ENCODE measurements at regions not wholly inside any gene's neighbourhood (a gene's known extent, or its start where the extent isn't known, plus 50 kb on each side); places are given as distances from the start of the nearest gene placed in this dataset.

DNA sequence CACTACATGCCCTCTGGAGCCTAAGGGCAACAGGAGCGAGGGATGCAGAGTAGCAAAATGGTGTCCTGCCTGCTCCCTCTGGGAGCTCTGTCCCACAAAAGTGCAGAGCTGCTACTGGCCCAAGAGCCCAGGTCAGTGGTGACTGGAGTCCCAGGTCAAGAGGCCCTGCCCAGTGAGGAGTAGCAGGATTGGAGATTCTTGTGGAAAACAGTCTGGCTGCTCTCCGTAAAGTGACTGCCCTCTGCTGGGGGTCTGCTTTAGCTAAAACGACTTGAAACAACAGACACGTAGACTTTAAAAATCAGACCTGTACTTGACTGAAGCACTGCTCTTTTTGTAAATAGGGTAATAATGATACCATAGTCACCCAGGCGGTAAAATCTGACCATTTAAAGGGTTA, 917.0 kb downstream of the MAT2B start:
- Histone ChIP-seq H3K27me3 (ENCODE audit: control insufficient read depth in 1 of 2, insufficient read depth in 1 of 2, low read length in 2 of 2) (no peaks in the 10 kb centered on the region), H2BK120ac (ENCODE audit: low read depth, low read length) (no peak overlapping the region), H2BK5ac (ENCODE audit: low read depth, low read length, poor library complexity, severe bottlenecking) (no peak overlapping the region), H3K36me3 (ENCODE audit: control insufficient read depth in 1 of 2, insufficient read depth in 2 of 2, low read depth in 1 of 2, low read length in 2 of 2) (no peaks in the 10 kb centered on the region), H3K9ac (ENCODE audit: low read length) (no peak overlapping the region), H3K27ac (ENCODE audit: low read length, poor library complexity, severe bottlenecking) (no peak overlapping the region), H4K8ac (ENCODE audit: low read length) (no peak overlapping the region), H2BK12ac (ENCODE audit: low read length in 2 of 2) (no peak overlapping the region), H3K4me1 (ENCODE audit: control insufficient read depth, insufficient read depth, low read depth, low read length) (no peaks in the 10 kb centered on the region), H3K9me3 (ENCODE audit: control insufficient read depth, low read length) (peaks cover 53% of the 10 kb centered on the region), H2AK5ac (ENCODE audit: low read length, severe bottlenecking) (no peak overlapping the region), H3K79me1 (replicated peaks; ENCODE audit: low read length, poor library complexity, severe bottlenecking) (no peaks in the 10 kb centered on the region), H3K4me2 (ENCODE audit: low read length, poor library complexity, severe bottlenecking) (no peak overlapping the region), H2AFZ (ENCODE audit: low read depth, low read length) (no peak overlapping the region), H4K91ac (ENCODE audit: low read length) (no peak overlapping the region), H3K18ac (ENCODE audit: low read depth in 1 of 2, low read length in 2 of 2) (no peak overlapping the region), H3K14ac (ENCODE audit: low read length in 2 of 2) (no peak overlapping the region), H3K4me3 (ENCODE audit: insufficient read depth in 1 of 2, low read depth in 1 of 2, low read length in 2 of 2) (peak overlapping the region in 1 of 2 experiments; percentile 29), H3K23ac (ENCODE audit: low read length in 2 of 2) (no peak overlapping the region), H3K4ac (ENCODE audit: low read depth in 1 of 2, low read length in 2 of 2) (no peak overlapping the region), H2BK15ac (ENCODE audit: low read depth, poor library complexity, severe bottlenecking) (no peak overlapping the region)
- DNase-seq, result peak; percentile 29
- 65% methylated on average over 3 of the region's 5 CpGs for WGBS

DNA sequence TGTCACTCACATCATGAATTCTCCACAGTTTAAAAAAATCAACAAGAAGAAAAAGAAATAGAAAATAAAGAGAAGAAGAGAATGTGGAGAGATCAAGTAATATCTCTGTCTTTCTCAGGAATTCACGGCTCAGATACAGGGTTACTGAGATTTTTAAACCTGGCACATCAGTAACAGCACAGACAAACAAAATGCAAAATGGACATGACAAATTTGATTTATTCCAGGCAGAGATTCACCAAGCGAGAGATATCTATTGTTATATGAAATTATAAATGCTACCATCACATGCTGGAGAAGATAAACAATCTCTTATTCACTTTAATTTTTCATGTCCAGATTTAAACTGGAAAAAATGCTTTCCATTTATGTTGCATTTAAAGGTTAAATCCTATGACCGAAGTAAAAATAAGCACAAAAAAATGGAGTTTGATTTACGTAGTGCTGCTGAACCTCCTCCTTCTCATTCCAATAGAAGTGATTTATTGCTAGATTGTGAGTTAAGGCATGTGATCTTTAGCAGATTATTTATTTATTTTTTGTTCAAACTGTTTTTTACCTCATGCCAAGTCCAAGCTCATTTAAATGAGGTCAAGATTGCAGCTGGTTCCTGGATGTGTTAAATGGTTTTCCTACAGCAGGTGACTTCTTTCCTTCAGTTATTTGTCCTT, 926.4 kb downstream of the MAT2B start:
- no peak overlapping the region for H3K4me2 ChIP-seq (ENCODE audit: low read length, poor library complexity, severe bottlenecking)
- H3K36me3 ChIP-seq (ENCODE audit: control insufficient read depth in 1 of 2, insufficient read depth in 2 of 2, low read depth in 1 of 2, low read length in 2 of 2), result no peaks in the 10 kb centered on the region
- no peak overlapping the region for H4K91ac ChIP-seq (ENCODE audit: low read length)
- no peak overlapping the region for H2AK5ac ChIP-seq (ENCODE audit: low read length, severe bottlenecking)
- no peak overlapping the region for H3K27ac ChIP-seq (ENCODE audit: low read length, poor library complexity, severe bottlenecking)
- WGBS, result 83% methylated on average over 3 of the region's 4 CpGs
- H3K9me3 ChIP-seq (ENCODE audit: control insufficient read depth, low read length), result peaks cover 11% of the 10 kb centered on the region
- no peaks in the 10 kb centered on the region for H3K4me1 ChIP-seq (ENCODE audit: control insufficient read depth, insufficient read depth, low read depth, low read length)
- no peak overlapping the region for H4K8ac ChIP-seq (ENCODE audit: low read length)
- H2AFZ ChIP-seq (ENCODE audit: low read depth, low read length), result no peak overlapping the region
- H2BK5ac ChIP-seq (ENCODE audit: low read depth, low read length, poor library complexity, severe bottlenecking), result no peak overlapping the region
- no peak overlapping the region for H3K18ac ChIP-seq (ENCODE audit: low read depth in 1 of 2, low read length in 2 of 2)
- H3K14ac ChIP-seq (ENCODE audit: low read length in 2 of 2), result no peak overlapping the region
- no peaks in the 10 kb centered on the region for H3K27me3 ChIP-seq (ENCODE audit: control insufficient read depth in 1 of 2, insufficient read depth in 1 of 2, low read length in 2 of 2)
- no peak overlapping the region for H2BK15ac ChIP-seq (ENCODE audit: low read depth, poor library complexity, severe bottlenecking)
- no peak overlapping the region for H3K23ac ChIP-seq (ENCODE audit: low read length in 2 of 2)
- no peak overlapping the region for H2BK12ac ChIP-seq (ENCODE audit: low read length in 2 of 2)
- DNase-seq, result no peak
- H3K79me1 ChIP-seq (replicated peaks; ENCODE audit: low read length, poor library complexity, severe bottlenecking), result no peaks in the 10 kb centered on the region
- no peak overlapping the region for H3K4me3 ChIP-seq (ENCODE audit: insufficient read depth in 1 of 2, low read depth in 1 of 2, low read length in 2 of 2)
- H3K4ac ChIP-seq (ENCODE audit: low read depth in 1 of 2, low read length in 2 of 2), result no peak overlapping the region
- H2BK120ac ChIP-seq (ENCODE audit: low read depth, low read length), result no peak overlapping the region
- no peak overlapping the region for H3K9ac ChIP-seq (ENCODE audit: low read length)

GRCh38 chr5:164433106-164433870, 927.9 kb downstream of the MAT2B start:
- Histone ChIP-seq H2BK12ac (ENCODE audit: low read length in 2 of 2) (no peak overlapping the region), H3K4me3 (ENCODE audit: insufficient read depth in 1 of 2, low read depth in 1 of 2, low read length in 2 of 2) (no peak overlapping the region), H3K23ac (ENCODE audit: low read length in 2 of 2) (no peak overlapping the region), H3K27me3 (ENCODE audit: control insufficient read depth in 1 of 2, insufficient read depth in 1 of 2, low read length in 2 of 2) (no peaks in the 10 kb centered on the region), H4K91ac (ENCODE audit: low read length) (no peak overlapping the region), H3K9me3 (ENCODE audit: control insufficient read depth, low read length) (peaks cover 11% of the 10 kb centered on the region), H2AK5ac (ENCODE audit: low read length, severe bottlenecking) (no peak overlapping the region), H3K14ac (ENCODE audit: low read length in 2 of 2) (no peak overlapping the region), H2BK120ac (ENCODE audit: low read depth, low read length) (no peak overlapping the region), H3K4ac (ENCODE audit: low read depth in 1 of 2, low read length in 2 of 2) (no peak overlapping the region), H3K4me2 (ENCODE audit: low read length, poor library complexity, severe bottlenecking) (no peak overlapping the region), H4K8ac (ENCODE audit: low read length) (no peak overlapping the region), H2AFZ (ENCODE audit: low read depth, low read length) (no peak overlapping the region), H2BK5ac (ENCODE audit: low read depth, low read length, poor library complexity, severe bottlenecking) (no peak overlapping the region), H2BK15ac (ENCODE audit: low read depth, poor library complexity, severe bottlenecking) (no peak overlapping the region), H3K27ac (ENCODE audit: low read length, poor library complexity, severe bottlenecking) (no peak overlapping the region), H3K18ac (ENCODE audit: low read depth in 1 of 2, low read length in 2 of 2) (no peak overlapping the region), H3K9ac (ENCODE audit: low read length) (no peak overlapping the region), H3K36me3 (ENCODE audit: control insufficient read depth in 1 of 2, insufficient read depth in 2 of 2, low read depth in 1 of 2, low read length in 2 of 2) (no peaks in the 10 kb centered on the region), H3K4me1 (ENCODE audit: control insufficient read depth, insufficient read depth, low read depth, low read length) (no peaks in the 10 kb centered on the region), H3K79me1 (replicated peaks; ENCODE audit: low read length, poor library complexity, severe bottlenecking) (no peaks in the 10 kb centered on the region)
- peak; percentile 3 for DNase-seq
- WGBS, result 77% methylated on average over 2 of the region's 4 CpGs

DNA sequence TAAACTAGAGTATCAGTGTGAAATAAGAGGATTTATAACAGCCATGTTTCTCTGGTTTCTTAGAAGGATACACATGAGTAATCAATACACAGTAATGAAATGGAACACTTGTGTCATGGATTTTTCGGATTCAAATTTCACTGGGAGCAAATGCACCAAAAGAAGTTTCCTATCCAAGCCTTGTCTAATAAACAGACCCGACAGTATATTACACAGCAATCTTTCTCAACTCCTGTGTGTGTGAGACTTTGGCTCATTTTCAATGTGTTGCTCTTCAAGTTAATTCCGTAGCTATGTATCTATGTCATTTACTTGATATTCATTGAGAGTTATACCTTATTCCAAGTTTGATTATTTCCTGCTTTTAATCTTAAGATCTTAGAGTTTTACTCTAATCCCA, 930.2 kb downstream of the MAT2B start:
- Histone ChIP-seq H2BK120ac (ENCODE audit: low read depth, low read length) (no peak overlapping the region), H3K9ac (ENCODE audit: low read length) (no peak overlapping the region), H3K36me3 (ENCODE audit: control insufficient read depth in 1 of 2, insufficient read depth in 2 of 2, low read depth in 1 of 2, low read length in 2 of 2) (no peaks in the 10 kb centered on the region), H2BK5ac (ENCODE audit: low read depth, low read length, poor library complexity, severe bottlenecking) (no peak overlapping the region), H3K18ac (ENCODE audit: low read depth in 1 of 2, low read length in 2 of 2) (no peak overlapping the region), H2BK12ac (ENCODE audit: low read length in 2 of 2) (no peak overlapping the region), H3K23ac (ENCODE audit: low read length in 2 of 2) (no peak overlapping the region), H2BK15ac (ENCODE audit: low read depth, poor library complexity, severe bottlenecking) (no peak overlapping the region), H3K4ac (ENCODE audit: low read depth in 1 of 2, low read length in 2 of 2) (no peak overlapping the region), H4K8ac (ENCODE audit: low read length) (no peak overlapping the region), H3K27me3 (ENCODE audit: control insufficient read depth in 1 of 2, insufficient read depth in 1 of 2, low read length in 2 of 2) (no peaks in the 10 kb centered on the region), H3K9me3 (ENCODE audit: control insufficient read depth, low read length) (no peaks in the 10 kb centered on the region), H2AK5ac (ENCODE audit: low read length, severe bottlenecking) (no peak overlapping the region), H3K14ac (ENCODE audit: low read length in 2 of 2) (no peak overlapping the region), H2AFZ (ENCODE audit: low read depth, low read length) (no peak overlapping the region), H4K91ac (ENCODE audit: low read length) (no peak overlapping the region), H3K27ac (ENCODE audit: low read length, poor library complexity, severe bottlenecking) (no peak overlapping the region), H3K4me3 (ENCODE audit: insufficient read depth in 1 of 2, low read depth in 1 of 2, low read length in 2 of 2) (no peak overlapping the region), H3K4me2 (ENCODE audit: low read length, poor library complexity, severe bottlenecking) (no peak overlapping the region), H3K79me1 (replicated peaks; ENCODE audit: low read length, poor library complexity, severe bottlenecking) (no peaks in the 10 kb centered on the region), H3K4me1 (ENCODE audit: control insufficient read depth, insufficient read depth, low read depth, low read length) (no peaks in the 10 kb centered on the region)
- WGBS, result no CpG with 5 or more reads among the region's 3 CpGs
- no peak for DNase-seq
